HG02870 (cell line): ENCODE measurements at regions not wholly inside any gene's neighbourhood (a gene's known extent, or its start where the extent isn't known, plus 50 kb on each side); places are given as distances from the start of the nearest gene placed in this dataset.

Source experiments
- ATAC-seq: cut with Tn5 transposase; IDR thresholded peaks from one replicate; pipeline ENCODE4 v1.9.1; 2021; ENCODE audit warnings: mild to moderate bottlenecking, moderate library complexity; ENCODE audit not compliant: unreplicated experiment

- no peak for ATAC-seq
Observed at GRCh38 chr7:91517201-91517785, 253.1 kb downstream of the FZD1 start.

- no peak for ATAC-seq
Observed at GRCh38 chr7:91518058-91518457, 253.8 kb downstream of the FZD1 start.

GRCh38 chr7:91519241-91520158, 255.3 kb downstream of the FZD1 start:
- ATAC-seq, result no peak

GRCh38 chr7:91520645-91521044, 256.4 kb downstream of the FZD1 start:
- no peak for ATAC-seq

GRCh38 chr7:91526404-91526803, 262.2 kb downstream of the FZD1 start:
- ATAC-seq, result no peak

GRCh38 chr7:91527460-91527859, 263.2 kb downstream of the FZD1 start:
- ATAC-seq, result no peak

GRCh38 chr7:91533996-91534395, 269.8 kb downstream of the FZD1 start:
- no peak for ATAC-seq

GRCh38 chr7:91537260-91538152, 273.3 kb downstream of the FZD1 start:
- ATAC-seq, result peak; percentile 54

GRCh38 chr7:91541641-91542040, 277.4 kb downstream of the FZD1 start:
- no peak for ATAC-seq

GRCh38 chr7:91543646-91544045, 279.4 kb downstream of the FZD1 start:
- ATAC-seq, result no peak

- ATAC-seq, result no peak
Observed at GRCh38 chr7:91549878-91550277, 285.6 kb downstream of the FZD1 start.

- no peak for ATAC-seq
Observed at GRCh38 chr7:91550931-91551330, 286.7 kb downstream of the FZD1 start.

- ATAC-seq, result no peak
Observed at GRCh38 chr7:91551377-91552175, 287.3 kb downstream of the FZD1 start.

GRCh38 chr7:91553410-91553895, 289.2 kb downstream of the FZD1 start:
- no peak for ATAC-seq

GRCh38 chr7:91554883-91555282, 290.6 kb downstream of the FZD1 start:
- ATAC-seq, result no peak

GRCh38 chr7:91556239-91556638, 292.0 kb downstream of the FZD1 start:
- no peak for ATAC-seq

- ATAC-seq, result no peak
Observed at GRCh38 chr7:91556956-91557650, 292.9 kb downstream of the FZD1 start.

GRCh38 chr7:91557789-91558404, 293.7 kb downstream of the FZD1 start:
- peak; percentile 89 for ATAC-seq

- no peak for ATAC-seq
Observed at GRCh38 chr7:91559947-91560346, 295.7 kb downstream of the FZD1 start.
